GM18511 (cell line): ENCODE measurements at regions not wholly inside any gene's neighbourhood (a gene's known extent, or its start where the extent isn't known, plus 50 kb on each side); places are given as distances from the start of the nearest gene placed in this dataset.

Experiments used
- ATAC-seq: cut with Tn5 transposase; IDR thresholded peaks from one replicate; pipeline ENCODE4 v1.9.1; 2021; ENCODE audit warnings: mild to moderate bottlenecking, moderate library complexity; ENCODE audit not compliant: unreplicated experiment

DNA sequence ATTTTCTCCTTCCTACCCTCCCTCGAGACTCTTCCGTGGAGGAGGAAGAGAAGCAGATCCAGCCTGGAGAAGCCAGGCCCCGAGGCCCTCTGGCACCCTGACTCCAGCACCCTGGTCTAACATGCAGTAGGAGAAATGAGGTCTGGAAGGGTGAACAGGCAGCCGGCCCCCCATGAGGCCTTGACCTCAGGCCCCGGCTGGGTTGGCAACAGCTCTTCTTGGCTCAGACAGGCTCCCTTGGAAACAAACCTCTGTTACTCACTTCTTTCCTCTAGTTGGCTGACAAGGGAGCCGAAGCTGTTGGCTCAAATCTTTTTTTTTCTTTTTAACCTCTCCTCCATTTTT, 73.4 kb downstream of the CPN2 start:
- no peak for ATAC-seq

DNA sequence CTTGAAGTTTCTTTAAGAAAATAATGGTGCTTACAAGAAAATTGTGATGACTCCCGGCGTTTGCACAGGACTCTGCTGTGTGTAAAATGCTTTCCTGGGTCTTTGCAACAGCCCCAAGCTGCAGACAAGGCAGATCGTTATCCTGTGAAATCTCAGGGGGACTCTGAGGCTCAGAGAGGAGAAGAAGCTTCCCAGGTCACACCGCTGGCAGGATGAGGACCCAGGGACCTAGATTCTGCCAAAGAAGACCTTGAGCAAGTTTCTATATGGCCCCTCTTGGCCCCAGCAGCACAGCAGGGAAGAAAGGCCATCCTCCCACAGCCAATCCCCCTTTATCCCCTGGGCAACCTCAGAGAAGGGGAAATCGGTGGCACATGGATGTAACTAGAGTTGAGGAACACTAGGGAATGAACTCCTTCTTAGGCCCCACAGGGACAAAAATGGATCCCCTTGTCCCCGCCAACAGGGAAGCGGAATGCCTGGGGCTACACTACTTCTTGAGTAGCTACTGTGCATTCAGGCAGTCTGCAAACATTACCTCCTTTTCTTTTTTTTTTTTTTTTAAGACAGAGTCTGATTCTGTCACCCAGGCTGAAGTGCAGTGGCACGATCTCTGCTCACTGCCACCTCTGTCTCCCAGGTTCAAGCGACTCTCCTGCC, 72.8 kb downstream of the CPN2 start:
- ATAC-seq: no peak

GRCh38 chr3:194279101-194279500, 72.0 kb downstream of the CPN2 start:
- ATAC-seq: no peak

- no peak for ATAC-seq
Observed at GRCh38 chr3:194279701-194280360, 71.3 kb downstream of the CPN2 start.

DNA sequence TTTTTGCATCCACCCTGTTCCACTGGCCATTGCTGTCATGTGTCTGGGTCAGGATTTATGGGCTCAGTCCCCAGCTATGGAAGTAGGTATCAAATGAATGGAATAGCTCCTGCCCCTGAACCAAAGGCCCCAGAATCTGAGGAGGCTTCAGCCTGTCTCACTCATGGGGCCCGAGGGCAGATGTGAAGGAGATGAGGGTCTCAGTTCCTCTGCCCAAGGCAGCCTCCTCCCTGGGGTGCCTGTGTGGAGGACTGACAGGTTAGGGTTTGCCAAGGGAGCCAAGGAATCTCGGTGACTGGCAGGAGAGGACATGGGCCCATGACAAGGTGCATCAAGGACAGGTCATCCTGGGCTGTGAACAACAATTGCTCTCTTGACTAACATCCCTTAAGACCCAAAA, 70.4 kb downstream of the CPN2 start:
- ATAC-seq: no peak

DNA sequence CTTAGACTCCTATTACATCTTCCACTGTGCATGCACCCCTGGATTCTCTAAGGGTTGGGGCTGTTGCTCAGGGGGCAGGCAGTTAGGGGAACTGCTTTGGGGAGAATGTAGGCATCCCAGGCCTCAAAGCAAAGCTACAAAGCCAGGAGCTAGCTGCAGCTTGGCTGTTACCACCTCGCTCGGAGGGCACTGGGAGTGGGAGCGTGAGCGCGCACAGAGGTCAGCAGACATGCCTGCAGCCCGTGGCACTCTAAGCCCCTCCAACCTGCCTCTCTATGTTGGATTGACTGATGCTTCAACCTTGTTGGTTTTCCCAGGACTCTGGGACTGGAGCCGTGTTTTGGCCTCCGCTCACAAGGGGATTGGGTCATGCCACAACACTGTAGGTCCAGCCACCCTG, 69.8 kb downstream of the CPN2 start:
- ATAC-seq: no peak

DNA sequence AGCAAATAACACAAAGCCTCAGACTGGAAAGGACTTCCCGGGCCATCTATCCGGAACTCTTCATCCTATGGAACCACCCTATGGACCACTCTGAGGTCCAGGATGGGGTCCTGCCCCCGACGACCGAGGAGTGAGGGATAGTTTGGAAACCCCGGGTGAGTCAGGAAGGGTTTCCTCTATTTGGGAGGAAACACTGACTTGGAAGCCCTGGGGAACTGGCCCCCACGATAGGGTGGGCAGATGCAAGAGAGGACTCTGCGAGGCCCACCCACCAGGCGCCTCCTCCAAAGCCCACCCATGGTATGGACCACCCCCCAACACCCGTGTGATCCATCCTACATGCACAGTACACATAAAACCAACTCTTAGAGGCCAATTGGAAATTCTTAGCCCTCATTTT, 69.4 kb downstream of the CPN2 start:
- no peak for ATAC-seq

DNA sequence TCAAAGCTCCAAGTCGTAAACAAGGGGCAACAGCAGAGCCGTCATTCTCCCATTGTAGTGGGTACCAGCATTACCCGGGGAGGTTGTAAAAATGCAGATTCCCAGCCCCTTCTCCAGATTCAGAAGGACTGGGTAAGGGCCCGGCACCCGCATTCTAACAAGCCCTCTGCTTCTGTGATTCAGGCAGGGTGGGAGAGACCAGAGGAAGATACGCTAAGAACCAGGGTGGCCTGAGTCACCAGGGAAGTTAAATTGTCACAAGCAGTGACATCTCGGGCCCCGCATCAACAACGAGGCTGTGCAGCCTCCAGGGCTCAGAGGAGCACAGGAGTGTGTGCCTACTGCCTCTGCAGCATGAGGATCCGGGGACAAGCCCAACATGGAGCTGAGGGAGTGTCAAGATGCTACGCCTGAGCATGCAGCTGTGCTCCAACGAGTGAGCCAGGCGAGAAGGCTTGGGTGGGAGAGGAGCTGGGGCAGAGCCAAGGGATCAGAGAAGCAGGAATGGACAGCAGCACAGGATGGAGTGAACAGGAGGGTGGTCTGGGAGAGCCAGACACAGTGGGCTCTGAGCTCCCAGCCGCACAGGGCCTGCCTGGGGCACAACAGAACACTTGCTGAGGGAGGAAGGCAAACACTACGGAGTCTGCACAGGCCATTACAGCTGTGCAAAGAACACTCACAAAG, 68.5 kb downstream of the CPN2 start:
- ATAC-seq: no peak

DNA sequence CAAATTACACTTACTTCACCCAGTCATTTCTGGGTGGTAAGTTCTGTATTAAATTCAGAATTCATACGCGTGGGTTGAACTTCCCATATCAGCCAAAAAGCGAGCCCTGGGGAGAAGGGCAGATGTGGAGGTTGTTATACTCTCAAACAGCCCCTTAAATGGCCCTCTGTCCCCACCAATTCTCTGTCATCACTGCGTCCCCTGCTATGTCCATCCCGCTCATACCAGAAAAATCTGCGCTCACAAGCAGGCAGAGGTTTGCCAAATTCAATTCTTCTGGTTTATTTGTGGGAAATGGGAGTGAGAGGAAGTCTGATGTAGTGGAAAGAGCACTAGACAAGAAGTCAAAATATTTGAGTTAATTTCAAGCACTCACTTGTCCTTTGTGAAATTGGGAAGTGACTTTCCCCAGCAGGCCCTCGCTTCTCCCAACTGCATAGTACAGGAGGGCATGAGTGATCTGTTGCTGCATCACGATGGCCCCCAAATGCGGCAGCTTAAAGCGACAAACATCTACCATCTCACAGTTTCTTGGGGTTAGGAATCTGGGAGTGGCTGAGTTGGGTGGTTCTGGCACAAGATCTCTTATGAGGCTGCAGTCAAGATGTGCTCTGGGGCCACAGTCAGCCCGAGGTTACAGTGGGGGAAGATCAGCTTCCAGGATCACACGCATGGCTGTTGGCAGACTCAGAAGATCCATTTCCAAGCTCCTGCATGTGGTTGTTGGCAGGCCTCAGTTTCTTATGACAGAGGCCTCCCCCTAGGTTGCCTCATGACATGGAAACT, 67.7 kb downstream of the CPN2 start:
- ATAC-seq: no peak

GRCh38 chr3:194284351-194284750, 66.8 kb downstream of the CPN2 start:
- no peak for ATAC-seq

DNA sequence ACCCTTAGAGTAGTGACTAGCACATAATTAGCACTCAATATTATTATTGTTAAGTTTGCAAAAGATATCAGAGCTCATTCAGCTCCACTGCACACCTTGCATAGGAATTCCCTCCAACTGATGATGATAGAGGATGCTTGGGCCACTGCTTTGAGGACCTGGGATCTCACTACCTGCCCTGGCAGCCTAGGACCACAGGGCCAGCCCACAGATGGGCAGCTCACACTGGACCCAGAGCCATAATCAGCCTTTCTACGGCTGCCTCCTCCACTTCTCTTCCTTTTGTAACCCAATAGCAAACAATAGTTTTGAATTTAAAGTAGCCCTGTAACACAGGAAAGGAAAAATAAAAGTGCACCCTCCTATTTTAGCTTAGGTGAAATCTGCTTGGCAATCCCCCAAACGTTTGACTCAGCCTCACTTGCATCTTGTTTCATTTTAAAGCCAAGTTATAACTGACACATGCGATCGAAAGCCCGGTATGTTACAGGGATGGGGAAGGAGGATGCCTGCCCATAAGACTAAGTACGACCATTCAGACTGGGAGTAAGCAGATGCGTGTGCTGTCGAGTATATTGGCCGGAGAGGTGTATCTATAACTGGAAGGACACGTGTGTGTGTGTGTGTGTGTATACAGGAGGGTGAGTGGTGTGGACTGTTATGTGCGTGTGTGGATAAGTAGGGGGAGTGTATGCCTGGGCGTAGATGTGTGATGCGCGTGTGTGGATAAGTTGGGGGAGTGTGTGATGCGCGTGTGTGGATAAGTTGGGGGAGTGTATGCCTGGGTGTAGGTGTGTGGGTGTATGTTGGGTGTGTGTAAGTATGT, 65.9 kb downstream of the CPN2 start:
- no peak for ATAC-seq

DNA sequence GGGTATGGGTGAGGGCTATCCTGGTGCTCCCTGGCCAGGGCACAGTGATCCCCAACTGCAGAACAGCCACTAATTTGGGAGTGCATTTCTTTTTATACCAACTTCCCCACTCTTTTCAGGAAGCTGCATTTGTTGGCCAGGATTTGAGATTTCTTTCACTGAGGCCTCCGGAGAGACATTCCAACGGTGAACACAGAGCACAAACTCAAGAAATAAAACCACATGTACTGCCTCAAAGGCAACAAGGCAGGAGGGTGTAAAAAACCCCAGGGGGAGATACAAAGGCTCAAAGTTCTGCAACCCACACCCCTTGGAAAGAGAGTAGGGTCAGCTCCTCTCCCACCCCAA, 65.3 kb downstream of the CPN2 start:
- no peak for ATAC-seq

- no peak for ATAC-seq
Observed at GRCh38 chr3:194286375-194287146, 64.6 kb downstream of the CPN2 start.

GRCh38 chr3:194287374-194287773, 63.8 kb downstream of the CPN2 start:
- no peak for ATAC-seq

DNA sequence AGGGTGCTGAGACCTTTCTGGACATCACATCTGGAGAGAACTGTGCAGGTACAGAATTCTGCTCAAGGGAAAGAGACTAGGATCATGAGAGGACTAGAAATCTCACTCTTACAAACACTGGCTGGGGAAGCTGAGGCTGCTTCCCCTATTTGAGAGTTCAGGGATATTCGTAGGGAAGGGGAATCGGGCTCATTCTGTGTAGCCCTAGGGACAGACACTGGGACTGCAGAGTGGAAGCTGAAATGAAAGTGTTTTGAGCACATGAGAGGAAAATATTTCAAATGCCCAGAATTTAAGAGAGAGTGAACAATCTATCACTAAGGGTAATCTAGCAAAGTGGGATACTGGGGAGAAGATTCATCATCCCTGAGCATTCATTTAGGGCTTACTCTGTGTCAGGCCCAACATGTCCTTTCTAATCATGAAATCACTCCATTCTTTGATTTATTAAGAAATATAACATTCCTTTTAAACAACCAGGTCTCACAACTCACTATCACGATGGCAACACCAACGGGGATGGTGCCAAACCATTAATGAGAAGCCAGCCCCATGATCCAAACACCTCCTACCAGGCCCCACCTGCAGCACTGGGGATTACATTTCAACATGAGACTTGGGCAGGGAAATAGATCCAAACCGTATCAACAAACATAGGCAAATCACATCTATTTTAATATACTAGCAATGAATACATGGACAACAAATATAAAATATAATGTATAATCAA, 63.0 kb downstream of the CPN2 start:
- ATAC-seq: no peak
